Urinary bladder (tissue), 3 donors: ENCODE measurements at regions not wholly inside any gene's neighbourhood (a gene's known extent, or its start where the extent isn't known, plus 50 kb on each side); places are given as distances from the start of the nearest gene placed in this dataset.

Experiments used
- DNase-seq: peaks from one replicate; pipeline ENCODE4 v3.0.0-alpha.2; 2015; ENCODE audit errors: extremely low spot score
- H3K27ac ChIP-seq: one replicate; pipeline ENCODE4 v1.5.1; 2013; ENCODE audit warnings: low read depth, mild to moderate bottlenecking, moderate library complexity
- H3K36me3 ChIP-seq: one replicate; pipeline ENCODE4 v1.6.1; 2013; ENCODE audit warnings: mild to moderate bottlenecking, moderate library complexity; ENCODE audit not compliant: insufficient read depth
- H3K4me1 ChIP-seq: one replicate; pipeline ENCODE4 v1.6.1; 2013; ENCODE audit warnings: mild to moderate bottlenecking, moderate library complexity; ENCODE audit not compliant: insufficient read depth
- H3K4me3 ChIP-seq: one replicate; pipeline ENCODE4 v1.5.1; 2013; ENCODE audit warnings: low read depth, low read length
- WGBS: extraction: QIAGEN DNeasy Blood & Tissue Kit; methylation state at CpG from one replicate; pipeline ENCODE4 v1.1.7; 2013; 5-methylcytosine and 5-hydroxymethylcytosine counted together
- donor health status: healthy with polysubstance abuse.
- donor health status: healthy.

GRCh38 chr3:160622263-160623045 is 54.5 kb upstream of the ARL14 start:
- Histone ChIP-seq H3K4me1 (no peaks in the 10 kb centered on the region), H3K27ac (no peak overlapping the region), H3K4me3 (no peak overlapping the region), H3K36me3 (no peaks in the 10 kb centered on the region)
- WGBS = 42% methylated on average over 2 of the region's 2 CpGs
- DNase-seq = no peak

- 28% methylated on average over 3 of the region's 3 CpGs for WGBS
- Histone ChIP-seq H3K36me3 (no peaks in the 10 kb centered on the region), H3K4me3 (no peak overlapping the region), H3K27ac (no peak overlapping the region), H3K4me1 (no peaks in the 10 kb centered on the region)
- DNase-seq = no peak
Measured at GRCh38 chr3:160618878-160619277, 53.5 kb upstream of the KPNA4 start.

DNA sequence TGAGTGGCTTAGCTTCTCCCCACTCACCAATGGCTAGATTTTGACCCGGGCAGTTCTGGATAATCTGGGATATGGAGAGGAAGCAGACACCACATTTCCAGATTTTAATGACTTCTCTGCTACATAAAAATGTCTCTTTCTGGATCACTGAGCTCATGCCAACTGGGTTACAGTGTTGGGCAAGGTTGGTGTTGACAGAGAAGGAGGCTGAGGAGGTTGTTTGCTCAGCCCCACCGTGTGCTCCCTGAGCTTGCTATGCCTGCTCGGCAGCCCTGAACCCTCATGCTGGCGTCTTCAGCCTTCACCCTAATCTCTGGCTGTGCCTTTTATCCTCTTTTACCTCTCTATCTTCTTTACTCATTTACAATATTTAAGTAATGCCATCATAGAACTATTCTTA is 53.0 kb upstream of the KPNA4 start:
- Histone ChIP-seq H3K4me3 (no peak overlapping the region), H3K36me3 (no peaks in the 10 kb centered on the region), H3K27ac (no peak overlapping the region), H3K4me1 (no peaks in the 10 kb centered on the region)
- 43% methylated on average over 4 of the region's 4 CpGs for WGBS
- peak; percentile 3 for DNase-seq

- Histone ChIP-seq H3K36me3 (no peaks in the 10 kb centered on the region), H3K4me1 (no peaks in the 10 kb centered on the region), H3K27ac (no peak overlapping the region), H3K4me3 (no peak overlapping the region)
- 57% methylated on average over 2 of the region's 2 CpGs for WGBS
- DNase-seq = no peak
Measured at GRCh38 chr3:160617636-160618035, 52.3 kb upstream of the KPNA4 start.

- Histone ChIP-seq H3K27ac (peak overlapping the region; percentile 28), H3K36me3 (no peaks in the 10 kb centered on the region), H3K4me1 (no peaks in the 10 kb centered on the region), H3K4me3 (no peak overlapping the region)
- WGBS = 72% methylated on average over 2 of the region's 2 CpGs
- DNase-seq = no peak
Measured at GRCh38 chr3:160616716-160617115, 51.3 kb upstream of the KPNA4 start.

DNA sequence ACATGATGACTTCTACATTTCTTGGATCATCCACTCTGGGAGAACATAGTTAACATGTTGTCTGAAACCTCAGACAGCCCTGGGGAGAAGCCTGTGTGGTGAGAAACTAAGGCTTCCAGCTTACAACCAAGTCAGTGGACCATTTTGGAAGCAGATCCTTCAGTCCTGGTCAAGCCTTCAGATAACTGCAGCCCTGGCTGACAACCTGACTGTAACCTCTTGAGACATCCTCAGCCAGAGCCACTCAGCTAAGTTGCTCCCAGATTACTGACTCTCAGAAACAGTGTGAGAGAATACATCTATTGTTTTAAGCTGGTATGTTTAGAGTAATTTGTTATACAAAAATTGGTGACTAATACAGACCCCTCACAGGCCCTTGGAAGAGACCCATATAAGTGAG is 50.9 kb upstream of the KPNA4 start:
- H3K4me3 ChIP-seq = no peak overlapping the region
- DNase-seq = no peak
- H3K27ac ChIP-seq = no peak overlapping the region
- no peaks in the 10 kb centered on the region for H3K36me3 ChIP-seq
- no peaks in the 10 kb centered on the region for H3K4me1 ChIP-seq
